WI38 (cell line): ENCODE measurements at regions not wholly inside any gene's neighbourhood (a gene's known extent, or its start where the extent isn't known, plus 50 kb on each side); places are given as distances from the start of the nearest gene placed in this dataset.
A peak's percentile ranks its signal among the peaks of the same experiment; 100 is the strongest.

Source experiments
- H3K4me3 ChIP-seq: 2 replicates; pipeline ENCODE4 v1.5.1; 2011; ENCODE audit warnings: low read depth, mild to moderate bottlenecking, control low read depth, low read length
- CTCF ChIP-seq: IDR thresholded peaks from 2 replicates; pipeline ENCODE4 v1.5.1; 2012; ENCODE audit warnings: low read depth, mild to moderate bottlenecking, control low read depth, low read length

DNA sequence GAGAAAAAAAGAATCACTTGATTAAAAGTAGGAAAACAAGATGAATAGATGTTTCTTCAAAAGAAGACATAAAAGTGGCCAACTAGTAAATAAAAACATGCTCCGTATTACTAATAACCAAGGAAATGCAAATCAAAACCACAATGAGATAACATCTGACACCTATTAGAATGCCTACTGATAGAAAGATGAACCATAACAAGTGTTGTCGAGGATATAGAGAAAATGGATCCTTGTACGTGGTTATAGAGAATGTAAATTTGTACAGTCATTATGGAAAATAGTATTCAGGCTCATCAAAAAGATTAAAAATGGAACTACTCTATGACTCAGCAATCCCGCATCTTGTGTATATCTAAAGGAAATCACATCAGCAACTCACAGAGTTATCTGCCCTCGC lies 415.8 kb upstream of the SLITRK5 start:
- no peak for TF ChIP-seq CTCF
- H3K4me3 ChIP-seq: no peak overlapping the region

- peak; percentile 41 for TF ChIP-seq CTCF
- H3K4me3 ChIP-seq: no peak overlapping the region
These were observed 411.6 kb upstream of the SLITRK5 start for GRCh38 chr13:87259479-87260083.

DNA sequence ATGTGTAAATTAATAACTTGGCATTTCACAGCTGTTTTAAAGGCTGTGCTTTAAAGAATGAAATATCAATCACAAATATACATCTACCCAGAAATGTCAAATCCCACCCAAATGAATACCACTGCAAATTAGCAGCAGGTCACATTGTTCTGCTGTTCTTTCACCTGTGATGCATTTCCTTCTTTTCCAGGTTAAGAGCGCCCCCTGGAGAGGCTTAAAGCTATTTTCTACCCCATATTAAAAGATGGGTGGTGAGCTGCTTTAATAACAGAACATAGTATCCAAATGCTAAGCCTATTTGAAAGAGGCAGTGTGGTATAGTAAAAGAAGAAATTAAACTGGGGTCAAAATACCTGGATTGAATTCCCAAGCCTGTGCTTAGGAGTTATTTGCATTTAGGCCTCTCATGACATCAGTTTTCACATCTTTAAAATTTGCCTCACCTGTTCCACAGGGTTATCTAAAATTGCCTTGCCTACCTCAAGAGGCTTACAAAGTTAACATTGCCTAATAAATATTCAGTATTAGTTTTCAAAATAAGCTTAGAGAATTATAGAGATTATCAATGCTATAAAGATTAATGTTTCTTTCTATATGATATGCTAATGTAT lies 396.9 kb upstream of the SLITRK5 start:
- TF ChIP-seq CTCF: peak; percentile 51
- no peak overlapping the region for H3K4me3 ChIP-seq

GRCh38 chr13:87280139-87280538 lies 391.0 kb upstream of the SLITRK5 start:
- no peak overlapping the region for H3K4me3 ChIP-seq

GRCh38 chr13:87287721-87288120 lies 383.4 kb upstream of the SLITRK5 start:
- H3K4me3 ChIP-seq: no peak overlapping the region
- TF ChIP-seq CTCF: no peak

More at GRCh38 chr13:87280139-87280538, 391.0 kb upstream of the SLITRK5 start:
- TF ChIP-seq CTCF: no peak

- TF ChIP-seq CTCF: no peak
- H3K4me3 ChIP-seq: no peak overlapping the region
These were observed 375.5 kb upstream of the SLITRK5 start for GRCh38 chr13:87295636-87296035.

DNA sequence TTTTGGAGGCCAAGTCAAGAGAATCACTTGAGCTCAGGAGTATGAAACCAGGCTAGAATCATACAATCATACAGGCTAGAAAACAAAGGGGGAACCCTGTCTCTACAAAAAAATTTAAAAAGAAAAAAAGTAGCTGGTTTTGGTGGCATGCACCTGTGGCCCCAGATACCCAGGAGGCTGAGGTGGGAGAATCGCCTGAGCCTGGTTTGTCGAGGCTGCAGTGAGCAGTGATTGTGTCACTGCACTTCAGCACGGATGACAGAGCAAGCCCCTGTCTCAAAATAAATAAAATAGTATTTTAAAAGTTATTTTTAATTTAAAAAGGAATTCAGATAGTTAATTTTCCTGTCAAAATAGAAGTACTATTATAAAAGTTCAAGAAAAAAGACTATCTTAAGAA lies 369.1 kb upstream of the SLITRK5 start:
- no peak for TF ChIP-seq CTCF
- no peak overlapping the region for H3K4me3 ChIP-seq
